DOHH2 (cell line): ENCODE measurements at regions not wholly inside any gene's neighbourhood (a gene's known extent, or its start where the extent isn't known, plus 50 kb on each side); places are given as distances from the start of the nearest gene placed in this dataset.

Experiments used
- H3F3A ChIP-seq: fragments of 200-600 bp; sonication (generic), shearing (Covaris generic); 2 replicates; pipeline ENCODE4 v1.6.0; 2016; ENCODE audit warnings: antibody characterized with exemption, mild to moderate bottlenecking; ENCODE audit not compliant: control insufficient read depth, insufficient read depth
- H3K27ac ChIP-seq: fragments of 200-600 bp; sonication (generic); 2 replicates; pipeline ENCODE4 v1.5.1; 2014; ENCODE audit warnings: low read depth, mild to moderate bottlenecking, low read length, moderate library complexity
- H3K27me3 ChIP-seq: fragments of 200-600 bp; sonication (generic); 2 replicates; pipeline ENCODE4 v1.6.1; 2014; ENCODE audit warnings: mild to moderate bottlenecking, low read length, mixed read lengths; ENCODE audit not compliant: control insufficient read depth
- H3K36me3 ChIP-seq: fragments of 200-600 bp; sonication (generic); 2 replicates; pipeline ENCODE4 v1.6.1; 2014; ENCODE audit warnings: mild to moderate bottlenecking, low read length, moderate library complexity, mixed read lengths; ENCODE audit not compliant: control insufficient read depth
- H3K4me1 ChIP-seq: fragments of 200-600 bp; sonication (generic); 2 replicates; pipeline ENCODE4 v1.6.1; 2014; ENCODE audit warnings: mild to moderate bottlenecking, low read length, mixed read lengths; ENCODE audit not compliant: control insufficient read depth
- H3K4me2 ChIP-seq: fragments of 200-600 bp; sonication (generic); 2 replicates; pipeline ENCODE4 v1.6.0; 2014; ENCODE audit warnings: mild to moderate bottlenecking, low read length, moderate library complexity
- H3K4me3 ChIP-seq: fragments of 200-600 bp; sonication (generic); 2 replicates; pipeline ENCODE4 v1.5.1; 2014; ENCODE audit warnings: mild to moderate bottlenecking, low read length, mixed read lengths
- H3K79me2 ChIP-seq: fragments of 200-600 bp; sonication (generic); 2 replicates; pipeline ENCODE4 v1.6.1; 2014; ENCODE audit warnings: mild to moderate bottlenecking, low read length, mixed read lengths; ENCODE audit not compliant: control insufficient read depth
- H3K9me2 ChIP-seq: fragments of 200-600 bp; sonication (generic); replicated peaks from 2 replicates; pipeline ENCODE4 v1.6.1; 2014; ENCODE audit warnings: mild to moderate bottlenecking, low read length, mixed read lengths; ENCODE audit not compliant: control insufficient read depth
- H3K9me3 ChIP-seq: fragments of 200-600 bp; sonication (generic); 2 replicates; pipeline ENCODE4 v1.6.1; 2014; ENCODE audit warnings: antibody characterized with exemption, low read length, mixed read lengths; ENCODE audit not compliant: control insufficient read depth, insufficient read depth
- H4K20me1 ChIP-seq: fragments of 200-600 bp; sonication (generic); 2 replicates; pipeline ENCODE4 v1.6.0; 2014; ENCODE audit warnings: low read depth, mild to moderate bottlenecking, antibody characterized with exemption, low read length, moderate library complexity; ENCODE audit not compliant: control insufficient read depth, insufficient read depth
- CTCF ChIP-seq: fragments of 200-600 bp; sonication (generic); IDR thresholded peaks from one replicate; pipeline ENCODE4 v1.5.1; 2014; ENCODE audit warnings: antibody characterized with exemption, mild to moderate bottlenecking, low read depth, low read length; ENCODE audit not compliant: poor library complexity, severe bottlenecking
- EZH2phosphoT487 ChIP-seq: fragments of 200-600 bp; sonication (generic); IDR thresholded peaks from 2 replicates; pipeline ENCODE4 v1.6.1; 2017; ENCODE audit warnings: borderline replicate concordance, mild to moderate bottlenecking, antibody characterized with exemption, low read length, moderate library complexity, mixed read lengths

- H3K4me1 ChIP-seq: no peaks in the 10 kb centered on the region
Measured at GRCh38 chr3:6654670-6655069, 206.2 kb upstream of the GRM7 start.

GRCh38 chr3:6655275-6655674, 205.6 kb upstream of the GRM7 start:
- Histone ChIP-seq H4K20me1 (no peaks in the 10 kb centered on the region), H3K27me3 (no peaks in the 10 kb centered on the region), H3K4me3 (no peak overlapping the region), H3K4me1 (no peaks in the 10 kb centered on the region), H3K9me2 (no peaks in the 10 kb centered on the region), H3K36me3 (no peaks in the 10 kb centered on the region), H3K79me2 (no peaks in the 10 kb centered on the region), H3F3A (no peaks in the 10 kb centered on the region), H3K9me3 (no peaks in the 10 kb centered on the region), H3K27ac (no peak overlapping the region), H3K4me2 (no peak overlapping the region)
- TF ChIP-seq EZH2phosphoT487 (no peak), CTCF (no peak)

More at GRCh38 chr3:6654670-6655069, 206.2 kb upstream of the GRM7 start:
- TF ChIP-seq EZH2phosphoT487 (no peak), CTCF (no peak)
- Histone ChIP-seq H3K36me3 (no peaks in the 10 kb centered on the region), H3K9me3 (no peaks in the 10 kb centered on the region), H3K27ac (no peak overlapping the region), H4K20me1 (no peaks in the 10 kb centered on the region), H3K79me2 (no peaks in the 10 kb centered on the region), H3F3A (no peaks in the 10 kb centered on the region), H3K27me3 (no peaks in the 10 kb centered on the region), H3K9me2 (no peaks in the 10 kb centered on the region), H3K4me2 (no peak overlapping the region), H3K4me3 (no peak overlapping the region)

- no peaks in the 10 kb centered on the region for H3K79me2 ChIP-seq
- H3K36me3 ChIP-seq: no peaks in the 10 kb centered on the region
- H3K27ac ChIP-seq: no peak overlapping the region
- no peaks in the 10 kb centered on the region for H3K9me2 ChIP-seq
- no peaks in the 10 kb centered on the region for H3K27me3 ChIP-seq
- no peaks in the 10 kb centered on the region for H3K4me1 ChIP-seq
- no peaks in the 10 kb centered on the region for H3K9me3 ChIP-seq
- no peak overlapping the region for H3K4me3 ChIP-seq
- TF ChIP-seq EZH2phosphoT487 (no peak), CTCF (no peak)
- no peaks in the 10 kb centered on the region for H4K20me1 ChIP-seq
- H3F3A ChIP-seq: no peaks in the 10 kb centered on the region
- H3K4me2 ChIP-seq: no peak overlapping the region
Measured at GRCh38 chr3:6657591-6657990, 203.3 kb upstream of the GRM7 start.

- no peaks in the 10 kb centered on the region for H3K27me3 ChIP-seq
- H3K4me1 ChIP-seq: no peaks in the 10 kb centered on the region
- no peak overlapping the region for H3K27ac ChIP-seq
- H3K4me3 ChIP-seq: no peak overlapping the region
- no peaks in the 10 kb centered on the region for H4K20me1 ChIP-seq
- H3K36me3 ChIP-seq: no peaks in the 10 kb centered on the region
- no peaks in the 10 kb centered on the region for H3F3A ChIP-seq
- H3K79me2 ChIP-seq: no peaks in the 10 kb centered on the region
- no peaks in the 10 kb centered on the region for H3K9me3 ChIP-seq
- no peaks in the 10 kb centered on the region for H3K9me2 ChIP-seq
- no peak overlapping the region for H3K4me2 ChIP-seq
- TF ChIP-seq EZH2phosphoT487 (no peak), CTCF (no peak)
Measured at GRCh38 chr3:6667354-6667753, 193.6 kb upstream of the GRM7 start.
